Right cardiac atrium (tissue), 5 donors: ENCODE measurements at regions not wholly inside any gene's neighbourhood (a gene's known extent, or its start where the extent isn't known, plus 50 kb on each side); places are given as distances from the start of the nearest gene placed in this dataset.

Source experiments
- ATAC-seq, 2 donors: fragments of 200-7000 bp; cut with Tn5 transposase; one replicate each; pipeline versions ENCODE4 v1.8.0 to v1.9.1; 2020; ENCODE audit warnings: moderate library complexity in 2 of 2, mild to moderate bottlenecking in 1 of 2
- DNase-seq, 3 donors: peaks; one replicate each; pipeline ENCODE4 v3.0.0-alpha.2; 2020
- H3K27ac ChIP-seq: one replicate; pipeline ENCODE4 v1.5.1; 2013; ENCODE audit warnings: mild to moderate bottlenecking, low read length, control low read depth, moderate library complexity
- H3K27me3 ChIP-seq: one replicate; pipeline ENCODE4 v1.6.1; 2013; ENCODE audit not compliant: control insufficient read depth, insufficient read depth
- H3K4me1 ChIP-seq: one replicate; pipeline ENCODE4 v1.6.1; 2013; ENCODE audit warnings: low read length; ENCODE audit not compliant: control insufficient read depth, insufficient read depth
- H3K4me3 ChIP-seq: one replicate; pipeline ENCODE4 v1.5.1; 2013; ENCODE audit warnings: low read length, control low read depth
- H3K9me3 ChIP-seq: one replicate; pipeline ENCODE4 v1.6.1; 2013; ENCODE audit warnings: low read length; ENCODE audit not compliant: control insufficient read depth
- WGBS: extraction: QIAGEN DNeasy Blood & Tissue Kit; methylation state at CpG from one replicate; pipeline ENCODE4 v1.1.7; 2013; 5-methylcytosine and 5-hydroxymethylcytosine counted together
- intact Hi-C, 4 donors: fragments of 100-400 bp; cut with DNase I; formaldehyde crosslinking; loops; one replicate each; pipeline versions ENCODE4 v1.11.0 to v1.14.0; 2022 to 2023
- donor health status: healthy with polysubstance abuse.
- donor health status: DM: no; HTN: yes; CAD: no.
- donor health status: DM: no; HTN: no; CAD: no.
- donor health status: DM: no; HTN: yes; CAD: no; lungs with severe emphysema.
- donor health status: DM: yes; HTN: yes; CAD: no.

GRCh38 chr4:141499261-141499853, 137.0 kb upstream of the IL15 start:
- WGBS: 64% methylated on average over 3 of the region's 3 CpGs
- Histone ChIP-seq H3K4me3 (no peak overlapping the region), H3K27ac (no peak overlapping the region), H3K9me3 (no peaks in the 10 kb centered on the region), H3K4me1 (no peaks in the 10 kb centered on the region), H3K27me3 (no peaks in the 10 kb centered on the region)
- intact Hi-C loops: no loop called here
- no peak for ATAC-seq
- DNase-seq: no peak

- DNase-seq (no peak), ATAC-seq (no peak)
- no peak overlapping the region for H3K4me3 ChIP-seq
- H3K27me3 ChIP-seq: no peaks in the 10 kb centered on the region
- H3K9me3 ChIP-seq: no peaks in the 10 kb centered on the region
- H3K4me1 ChIP-seq: no peaks in the 10 kb centered on the region
- intact Hi-C loops: no loop called here
- no peak overlapping the region for H3K27ac ChIP-seq
- 96% methylated on average over 1 of the region's 1 CpG for WGBS
These were observed 135.0 kb upstream of the IL15 start for GRCh38 chr4:141501395-141501794.

- ATAC-seq: no peak
- Histone ChIP-seq H3K9me3 (no peaks in the 10 kb centered on the region), H3K4me3 (no peak overlapping the region), H3K4me1 (no peaks in the 10 kb centered on the region), H3K27ac (no peak overlapping the region), H3K27me3 (no peaks in the 10 kb centered on the region)
- intact Hi-C loops: no loop called here
- 65% methylated on average over 3 of the region's 3 CpGs for whole genome bisulfite sequencing
- no peak for DNase-seq
These were observed 134.5 kb upstream of the IL15 start for GRCh38 chr4:141501931-141502330.

- intact Hi-C loops: no loop called here
- Histone ChIP-seq H3K27ac (no peak overlapping the region), H3K9me3 (no peaks in the 10 kb centered on the region), H3K4me1 (no peaks in the 10 kb centered on the region), H3K4me3 (no peak overlapping the region), H3K27me3 (no peaks in the 10 kb centered on the region)
- WGBS: 83% methylated on average over 2 of the region's 2 CpGs
- no peak for ATAC-seq
- DNase-seq: no peak
These were observed 133.6 kb upstream of the IL15 start for GRCh38 chr4:141502755-141503154.

- no peak overlapping the region for H3K4me3 ChIP-seq
- ATAC-seq (no peak), DNase-seq (no peak)
- no peaks in the 10 kb centered on the region for H3K9me3 ChIP-seq
- no peaks in the 10 kb centered on the region for H3K4me1 ChIP-seq
- H3K27me3 ChIP-seq: no peaks in the 10 kb centered on the region
- intact Hi-C loops: no loop called here
- H3K27ac ChIP-seq: no peak overlapping the region
These were observed 133.1 kb upstream of the IL15 start for GRCh38 chr4:141503260-141503659.

- Histone ChIP-seq H3K4me3 (no peak overlapping the region), H3K27me3 (no peaks in the 10 kb centered on the region), H3K9me3 (no peaks in the 10 kb centered on the region), H3K4me1 (no peaks in the 10 kb centered on the region), H3K27ac (no peak overlapping the region)
- intact Hi-C loops: no loop called here
- DNase-seq (no peak), ATAC-seq (no peak)
These were observed 125.3 kb upstream of the IL15 start for GRCh38 chr4:141511055-141511454.

GRCh38 chr4:141513866-141514265, 122.5 kb upstream of the IL15 start:
- H3K27me3 ChIP-seq: no peaks in the 10 kb centered on the region
- no peaks in the 10 kb centered on the region for H3K9me3 ChIP-seq
- 59% methylated on average over 1 of the region's 1 CpG for WGBS
- H3K27ac ChIP-seq: no peak overlapping the region
- DNase-seq: no peak
- H3K4me1 ChIP-seq: no peaks in the 10 kb centered on the region
- intact Hi-C loops: no loop called here
- ATAC-seq: no peak
- H3K4me3 ChIP-seq: no peak overlapping the region

GRCh38 chr4:141518222-141518621, 118.2 kb upstream of the IL15 start:
- Histone ChIP-seq H3K9me3 (no peaks in the 10 kb centered on the region), H3K4me1 (no peaks in the 10 kb centered on the region), H3K27ac (no peak overlapping the region), H3K27me3 (no peaks in the 10 kb centered on the region), H3K4me3 (no peak overlapping the region)
- no peak for ATAC-seq
- intact Hi-C loops: no loop called here
- no peak for DNase-seq

- intact Hi-C loops: no loop called here
These were observed 112.3 kb upstream of the IL15 start for GRCh38 chr4:141524116-141524515.

GRCh38 chr4:141524841-141525240, 111.5 kb upstream of the IL15 start:
- intact Hi-C loops: no loop called here
- H3K27me3 ChIP-seq: no peaks in the 10 kb centered on the region
- DNase-seq (no peak), ATAC-seq (no peak)
- no peak overlapping the region for H3K4me3 ChIP-seq
- H3K27ac ChIP-seq: no peak overlapping the region
- H3K9me3 ChIP-seq: no peaks in the 10 kb centered on the region
- WGBS: 74% methylated on average over 2 of the region's 2 CpGs
- H3K4me1 ChIP-seq: no peaks in the 10 kb centered on the region

More at GRCh38 chr4:141524116-141524515, 112.3 kb upstream of the IL15 start:
- no peak for ATAC-seq
- no peak overlapping the region for H3K4me3 ChIP-seq
- H3K4me1 ChIP-seq: no peaks in the 10 kb centered on the region
- no peaks in the 10 kb centered on the region for H3K27me3 ChIP-seq
- no peak for DNase-seq
- no peaks in the 10 kb centered on the region for H3K9me3 ChIP-seq
- no peak overlapping the region for H3K27ac ChIP-seq

GRCh38 chr4:141530627-141531026, 105.8 kb upstream of the IL15 start:
- DNase-seq (no peak), ATAC-seq (no peak)
- intact Hi-C loops: no loop called here
- Histone ChIP-seq H3K27me3 (no peaks in the 10 kb centered on the region), H3K27ac (no peak overlapping the region), H3K9me3 (no peaks in the 10 kb centered on the region), H3K4me3 (no peak overlapping the region), H3K4me1 (no peaks in the 10 kb centered on the region)
- WGBS: 74% methylated on average over 4 of the region's 4 CpGs

- ATAC-seq (no peak), DNase-seq (no peak)
- no peaks in the 10 kb centered on the region for H3K4me1 ChIP-seq
- 84% methylated on average over 2 of the region's 2 CpGs for WGBS
- H3K27ac ChIP-seq: no peak overlapping the region
- H3K9me3 ChIP-seq: no peaks in the 10 kb centered on the region
- H3K27me3 ChIP-seq: no peaks in the 10 kb centered on the region
- intact Hi-C loops: no loop called here
- H3K4me3 ChIP-seq: no peak overlapping the region
These were observed 101.4 kb upstream of the IL15 start for GRCh38 chr4:141534985-141535384.
